ENCODE measurements at regions not wholly inside any gene's neighbourhood (a gene's known extent, or its start where the extent isn't known, plus 50 kb on each side); places are given as distances from the start of the nearest gene placed in this dataset.

DNA sequence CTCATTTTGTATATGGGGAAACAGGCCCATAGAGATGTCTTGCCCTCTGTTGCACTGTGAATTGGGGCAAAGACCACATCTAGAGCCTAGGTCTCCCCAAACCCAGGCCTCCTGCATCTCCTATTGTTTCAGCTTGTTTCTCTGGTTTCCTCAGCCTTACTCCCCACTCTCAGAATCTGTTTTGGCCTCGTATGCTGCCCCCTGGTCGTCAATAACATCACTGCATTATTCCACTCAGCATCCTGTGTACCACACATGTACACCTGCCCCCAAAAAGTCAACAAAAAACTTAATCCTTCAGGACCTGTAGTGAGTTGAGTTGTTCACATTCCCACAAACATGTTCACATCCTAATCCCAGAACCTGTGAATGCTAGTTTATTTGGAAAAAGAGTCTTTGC lies 184.8 kb downstream of the BRINP2 start:
- TF ChIP-seq, protein P1, sequence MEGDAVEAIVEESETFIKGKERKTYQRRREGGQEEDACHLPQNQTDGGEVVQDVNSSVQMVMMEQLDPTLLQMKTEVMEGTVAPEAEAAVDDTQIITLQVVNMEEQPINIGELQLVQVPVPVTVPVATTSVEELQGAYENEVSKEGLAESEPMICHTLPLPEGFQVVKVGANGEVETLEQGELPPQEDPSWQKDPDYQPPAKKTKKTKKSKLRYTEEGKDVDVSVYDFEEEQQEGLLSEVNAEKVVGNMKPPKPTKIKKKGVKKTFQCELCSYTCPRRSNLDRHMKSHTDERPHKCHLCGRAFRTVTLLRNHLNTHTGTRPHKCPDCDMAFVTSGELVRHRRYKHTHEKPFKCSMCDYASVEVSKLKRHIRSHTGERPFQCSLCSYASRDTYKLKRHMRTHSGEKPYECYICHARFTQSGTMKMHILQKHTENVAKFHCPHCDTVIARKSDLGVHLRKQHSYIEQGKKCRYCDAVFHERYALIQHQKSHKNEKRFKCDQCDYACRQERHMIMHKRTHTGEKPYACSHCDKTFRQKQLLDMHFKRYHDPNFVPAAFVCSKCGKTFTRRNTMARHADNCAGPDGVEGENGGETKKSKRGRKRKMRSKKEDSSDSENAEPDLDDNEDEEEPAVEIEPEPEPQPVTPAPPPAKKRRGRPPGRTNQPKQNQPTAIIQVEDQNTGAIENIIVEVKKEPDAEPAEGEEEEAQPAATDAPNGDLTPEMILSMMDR (IDR thresholded peaks at IDR 0.05; ENCODE audit: extremely low read depth, missing control alignments) = no peak
- no peak for DNase-seq (ENCODE audit: low spot score)

DNA sequence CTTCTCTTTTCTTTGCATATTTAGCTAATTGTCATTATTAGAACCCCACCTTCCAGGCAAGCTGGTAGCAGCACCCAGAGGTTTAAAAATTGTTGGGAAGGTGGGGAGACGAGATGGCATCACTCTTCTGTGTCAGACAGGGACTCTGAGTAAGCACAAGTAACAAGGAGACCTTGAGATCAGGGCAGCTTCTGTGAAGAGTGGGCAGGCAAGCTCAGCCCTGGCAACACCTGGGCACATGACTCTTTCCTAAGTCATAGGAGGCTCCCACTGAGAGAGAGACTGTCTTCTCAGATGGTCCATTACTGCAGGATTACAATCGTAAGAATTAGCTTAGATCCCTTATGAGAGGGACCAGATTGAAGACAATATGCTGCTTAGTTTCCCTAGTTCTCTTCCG lies 183.5 kb downstream of the BRINP2 start:
- DNase-seq (ENCODE audit: low spot score) = no peak
- TF ChIP-seq, protein P1 (IDR thresholded peaks at IDR 0.05; ENCODE audit: extremely low read depth, missing control alignments) = no peak

DNA sequence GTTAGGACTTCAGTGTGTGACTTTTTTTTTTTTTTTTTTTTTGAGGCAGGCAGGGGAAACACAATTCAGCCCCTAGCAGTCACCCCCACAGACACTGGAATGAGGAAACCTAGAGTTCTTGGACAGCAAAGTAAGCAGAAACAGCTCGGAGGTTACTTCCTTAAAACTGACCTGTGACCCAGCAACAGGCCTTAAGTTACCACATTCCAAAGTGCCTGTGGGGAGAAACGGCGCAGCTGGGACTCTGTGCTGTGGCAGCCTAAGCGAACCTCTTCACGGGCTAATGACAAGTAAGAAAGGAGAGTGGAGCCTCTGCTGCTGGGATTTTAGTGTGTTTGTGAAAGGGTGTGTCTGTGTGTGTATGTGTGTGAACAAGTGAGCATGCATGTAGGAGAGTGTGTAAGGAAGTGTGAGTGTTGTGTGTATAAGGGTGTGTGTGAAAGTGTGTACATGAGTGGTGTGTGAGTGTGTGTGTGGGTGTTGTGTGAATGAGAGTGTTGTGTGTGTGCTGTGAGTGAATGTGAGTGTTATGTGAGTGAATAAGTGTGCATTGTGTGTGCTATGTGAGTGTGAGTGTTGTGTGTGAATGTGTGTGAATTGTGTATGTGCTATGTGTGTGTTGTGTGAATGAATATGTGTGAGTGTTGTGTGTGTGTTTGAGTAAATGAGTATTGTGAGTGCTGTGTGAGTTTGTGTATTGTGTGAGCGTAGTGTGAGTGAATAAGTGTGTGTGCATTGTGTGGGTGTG lies 180.8 kb downstream of the BRINP2 start:
- TF ChIP-seq, protein P1 (IDR thresholded peaks at IDR 0.05; ENCODE audit: extremely low read depth, missing control alignments) = no peak
- DNase-seq (ENCODE audit: low spot score) = no peak

GRCh38 chr1:177346790-177347359 lies 176.1 kb downstream of the BRINP2 start:
- DNase-seq (ENCODE audit: low spot score) = no peak
- TF ChIP-seq, protein P1 (IDR thresholded peaks at IDR 0.05; ENCODE audit: extremely low read depth, missing control alignments) = no peak

GRCh38 chr1:177343445-177343844 lies 172.7 kb downstream of the BRINP2 start:
- TF ChIP-seq, protein P1 (IDR thresholded peaks at IDR 0.05; ENCODE audit: extremely low read depth, missing control alignments) = no peak
- no peak for DNase-seq (ENCODE audit: low spot score)

- no peak for DNase-seq (ENCODE audit: low spot score)
- TF ChIP-seq, protein P1 (IDR thresholded peaks at IDR 0.05; ENCODE audit: extremely low read depth, missing control alignments) = no peak
Observed at GRCh38 chr1:177341773-177342172, 171.0 kb downstream of the BRINP2 start.

DNA sequence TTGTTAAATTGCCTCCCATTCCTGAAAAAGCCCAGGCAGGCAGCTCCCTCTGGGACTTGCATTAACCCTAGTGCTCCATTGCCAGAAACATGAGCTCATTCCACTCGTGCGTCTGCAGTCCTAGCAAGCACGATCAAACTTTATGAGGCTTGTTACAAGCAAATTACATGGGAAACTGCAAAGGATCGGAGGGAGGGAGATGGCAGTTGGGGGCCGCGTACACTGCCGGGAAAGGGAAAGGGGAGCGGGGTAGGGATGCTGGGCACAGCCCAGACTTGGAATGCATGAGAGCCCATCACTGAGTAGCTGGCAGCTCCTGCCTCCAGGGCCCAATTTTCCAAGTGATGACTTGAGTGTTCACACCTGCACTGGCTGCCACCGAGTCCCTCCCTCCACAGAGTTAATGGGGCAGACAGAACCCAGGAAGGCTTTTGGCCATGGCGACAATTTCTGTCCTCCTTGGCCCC lies 169.9 kb downstream of the BRINP2 start:
- TF ChIP-seq, protein P1 (IDR thresholded peaks at IDR 0.05; ENCODE audit: extremely low read depth, missing control alignments) = no peak
- no peak for DNase-seq (ENCODE audit: low spot score)
